ENCODE measurements at regions not wholly inside any gene's neighbourhood (a gene's known extent, or its start where the extent isn't known, plus 50 kb on each side); places are given as distances from the start of the nearest gene placed in this dataset.

GRCh38 chr10:71042216-71042615 is 153.9 kb upstream of the PCBD1 start:
- TF ChIP-seq CTCF (IDR thresholded peaks at IDR 0.05) (no peak), REST (IDR thresholded peaks at IDR 0.05; ENCODE audit: insufficient read depth in 1 of 2, low read depth in 2 of 2, low read length in 1 of 2) (no peak), POLR2AphosphoS5 (IDR thresholded peaks at IDR 0.05; ENCODE audit: low read depth, low read length) (no peak), SIN3A (IDR thresholded peaks at IDR 0.05; ENCODE audit: borderline replicate concordance, insufficient read depth, low read depth, low read length) (no peak)

Data from Panc1 (cell line).